Smooth muscle cell (in vitro differentiated cells): ENCODE measurements at regions not wholly inside any gene's neighbourhood (a gene's known extent, or its start where the extent isn't known, plus 50 kb on each side); places are given as distances from the start of the nearest gene placed in this dataset.
"Not testable (repeated sequence)": the region's sequence is repeated elsewhere in the genome, so short reads cannot be mapped to it uniquely, and the experiment has no call there.

Experiments
- DNase-seq: peaks from one replicate; lab custom pipeline; 2025; ENCODE audit not compliant: unreplicated experiment; lab: John Stamatoyannopoulos, UW
- H2AFZ ChIP-seq: fragments of 200-600 bp; sonication (generic); 2 replicates; pipeline ENCODE4 v1.6.0; 2016; ENCODE audit warnings: antibody characterized with exemption, low read depth, mild to moderate bottlenecking
- H3F3A ChIP-seq: fragments of 200-600 bp; sonication (generic); 2 replicates; pipeline ENCODE4 v1.6.0; 2017; ENCODE audit warnings: antibody characterized with exemption, low read depth
- H3K27ac ChIP-seq: fragments of 200-600 bp; sonication (generic); 2 replicates; pipeline ENCODE4 v1.5.1; 2016; ENCODE audit warnings: low read depth, mild to moderate bottlenecking
- H3K27me3 ChIP-seq: fragments of 200-600 bp; sonication (generic); 2 replicates; pipeline ENCODE4 v1.6.1; 2016; ENCODE audit warnings: low read depth, mild to moderate bottlenecking
- H3K36me3 ChIP-seq: fragments of 200-600 bp; sonication (generic); 2 replicates; pipeline ENCODE4 v1.5.1; 2016; ENCODE audit warnings: low read depth
- H3K4me1 ChIP-seq: fragments of 200-600 bp; sonication (generic); 2 replicates; pipeline ENCODE4 v1.5.1; 2016; ENCODE audit warnings: low read depth
- H3K4me2 ChIP-seq: fragments of 200-600 bp; sonication (generic); 2 replicates; pipeline ENCODE4 v1.6.0; 2016; ENCODE audit warnings: mild to moderate bottlenecking
- H3K4me3 ChIP-seq: fragments of 200-600 bp; sonication (generic); 2 replicates; pipeline ENCODE4 v1.5.1; 2016; ENCODE audit warnings: mild to moderate bottlenecking
- H3K79me2 ChIP-seq: fragments of 200-600 bp; sonication (generic); 2 replicates; pipeline ENCODE4 v1.6.0; 2016; ENCODE audit warnings: low read depth, mild to moderate bottlenecking
- H3K9ac ChIP-seq: fragments of 200-600 bp; sonication (generic); 2 replicates; pipeline ENCODE4 v1.6.0; 2016; ENCODE audit warnings: low read depth
- H3K9me3 ChIP-seq: fragments of 200-600 bp; sonication (generic); replicated peaks from 2 replicates; pipeline ENCODE4 v1.5.1; 2016; ENCODE audit warnings: low read depth
- H4K20me1 ChIP-seq: fragments of 200-600 bp; sonication (generic); 2 replicates; pipeline ENCODE4 v1.6.0; 2016; ENCODE audit warnings: low read depth
- WGBS: methylation state at CpG from one replicate; pipeline ENCODE4 v1.1.7; 2016; ENCODE audit warnings: low lambda C conversion rate; 5-methylcytosine and 5-hydroxymethylcytosine counted together
- TF ChIP-seq, protein P1 (sequence below): fragments of 200-600 bp; sonication (generic); IDR thresholded peaks from 2 replicates; pipeline ENCODE4 v1.5.1; 2017; ENCODE audit warnings: borderline replicate concordance, mild to moderate bottlenecking, antibody characterized with exemption; ENCODE audit not compliant: insufficient read depth, poor library complexity, severe bottlenecking

DNA sequence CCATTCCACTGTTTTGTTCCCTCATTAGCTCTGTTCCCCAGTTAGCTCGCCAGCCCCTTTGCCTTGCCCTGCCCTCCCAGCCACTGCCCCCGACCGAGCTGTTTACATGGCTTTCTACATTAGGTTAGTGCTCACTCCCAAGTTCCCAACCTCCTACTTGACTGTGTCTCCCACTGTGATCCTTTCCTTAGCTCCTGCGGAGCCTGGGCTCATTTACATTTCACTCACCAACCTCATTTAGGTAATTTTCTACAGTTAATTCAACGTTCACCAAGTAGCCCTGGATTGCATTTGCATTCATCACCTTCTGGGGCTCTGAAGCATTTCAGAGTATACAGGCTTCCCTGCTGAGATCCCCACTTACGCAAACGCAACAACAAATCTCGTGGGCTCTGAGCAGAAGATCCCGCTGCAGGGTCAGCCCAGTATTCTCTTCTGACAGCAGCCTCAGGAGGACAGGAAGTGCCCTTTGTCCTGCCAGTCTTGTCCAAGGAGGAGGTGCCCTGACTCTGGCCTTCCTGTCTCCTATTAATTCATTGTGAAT lies 325.8 kb upstream of the CCL2 start:
- Histone ChIP-seq H3F3A (no peaks in the 10 kb centered on the region), H2AFZ (peak overlapping the region; percentile 38), H3K9ac (no peak overlapping the region), H3K4me3 (no peak overlapping the region), H3K36me3 (no peaks in the 10 kb centered on the region), H4K20me1 (no peaks in the 10 kb centered on the region), H3K4me1 (peaks cover 6% of the 10 kb centered on the region), H3K27ac (no peak overlapping the region), H3K4me2 (peak overlapping the region; percentile 22), H3K27me3 (no peaks in the 10 kb centered on the region), H3K79me2 (no peaks in the 10 kb centered on the region), H3K9me3 (no peaks in the 10 kb centered on the region)
- TF ChIP-seq, protein P1, sequence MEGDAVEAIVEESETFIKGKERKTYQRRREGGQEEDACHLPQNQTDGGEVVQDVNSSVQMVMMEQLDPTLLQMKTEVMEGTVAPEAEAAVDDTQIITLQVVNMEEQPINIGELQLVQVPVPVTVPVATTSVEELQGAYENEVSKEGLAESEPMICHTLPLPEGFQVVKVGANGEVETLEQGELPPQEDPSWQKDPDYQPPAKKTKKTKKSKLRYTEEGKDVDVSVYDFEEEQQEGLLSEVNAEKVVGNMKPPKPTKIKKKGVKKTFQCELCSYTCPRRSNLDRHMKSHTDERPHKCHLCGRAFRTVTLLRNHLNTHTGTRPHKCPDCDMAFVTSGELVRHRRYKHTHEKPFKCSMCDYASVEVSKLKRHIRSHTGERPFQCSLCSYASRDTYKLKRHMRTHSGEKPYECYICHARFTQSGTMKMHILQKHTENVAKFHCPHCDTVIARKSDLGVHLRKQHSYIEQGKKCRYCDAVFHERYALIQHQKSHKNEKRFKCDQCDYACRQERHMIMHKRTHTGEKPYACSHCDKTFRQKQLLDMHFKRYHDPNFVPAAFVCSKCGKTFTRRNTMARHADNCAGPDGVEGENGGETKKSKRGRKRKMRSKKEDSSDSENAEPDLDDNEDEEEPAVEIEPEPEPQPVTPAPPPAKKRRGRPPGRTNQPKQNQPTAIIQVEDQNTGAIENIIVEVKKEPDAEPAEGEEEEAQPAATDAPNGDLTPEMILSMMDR, result no peak
- 32% methylated on average over 9 of the region's 9 CpGs for WGBS
- DNase-seq, result no peak

DNA sequence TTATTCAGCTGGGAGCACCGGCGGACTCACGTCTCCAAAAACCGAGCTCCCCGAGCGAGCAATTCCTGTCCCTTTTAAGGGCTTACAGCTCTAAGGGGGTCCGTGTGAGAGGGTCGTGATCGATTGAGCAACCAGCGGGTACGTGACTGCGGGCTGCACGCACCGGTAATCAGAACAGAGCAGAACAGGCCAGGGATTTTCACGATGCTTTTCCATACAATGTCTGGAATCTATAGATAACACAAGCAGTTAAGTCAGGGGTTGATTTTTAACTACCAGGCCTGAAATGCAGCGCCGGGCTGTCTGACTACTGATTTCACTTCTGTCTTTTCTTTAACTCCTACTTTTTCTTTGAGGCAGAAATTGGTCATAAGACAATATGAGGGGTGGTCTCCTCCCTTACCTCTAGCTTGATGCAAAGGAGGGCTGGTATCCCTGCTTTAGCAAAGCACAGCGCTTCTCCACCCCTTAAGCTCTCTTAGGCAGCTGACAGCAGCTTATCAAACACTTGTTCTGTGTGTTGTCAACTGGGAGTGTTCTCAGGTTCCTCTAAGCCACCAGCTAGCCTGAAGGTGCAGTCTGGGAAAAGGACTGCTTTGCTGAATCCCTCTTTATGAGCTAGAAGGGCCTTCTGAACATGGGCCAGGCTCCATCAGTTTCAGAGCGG lies 323.8 kb upstream of the CCL2 start:
- not testable (repeated sequence) for H3K4me1 ChIP-seq, H3K36me3 ChIP-seq, H3F3A ChIP-seq, H3K79me2 ChIP-seq, H3K27ac ChIP-seq, H4K20me1 ChIP-seq, H3K9ac ChIP-seq, H3K4me3 ChIP-seq, DNase-seq, H2AFZ ChIP-seq, H3K9me3 ChIP-seq, H3K4me2 ChIP-seq, H3K27me3 ChIP-seq
- 68% methylated on average over 19 of the region's 19 CpGs for WGBS

DNA sequence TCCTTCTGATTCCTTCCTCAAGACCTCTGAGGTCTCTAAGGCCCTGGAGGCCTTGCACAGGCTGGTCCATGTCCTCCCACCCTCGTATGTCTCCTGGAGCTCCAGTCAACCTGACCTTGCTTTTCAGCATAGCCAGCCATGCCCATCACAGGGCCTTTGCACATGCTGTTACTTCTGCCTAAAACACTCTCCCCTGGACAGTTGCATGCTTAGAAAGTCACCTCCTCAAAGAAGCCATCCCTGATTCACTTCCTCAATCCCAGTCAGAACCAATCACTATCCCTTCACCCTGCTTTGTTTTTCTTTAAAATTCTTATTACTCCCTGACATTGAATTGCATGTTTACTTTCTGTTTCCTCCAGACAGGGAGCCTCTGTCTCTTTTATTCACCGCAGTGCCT lies 322.1 kb upstream of the CCL2 start:
- Histone ChIP-seq H3K4me3 (no peak overlapping the region), H2AFZ (no peak overlapping the region), H3K27me3 (no peaks in the 10 kb centered on the region), H3K9ac (no peak overlapping the region), H4K20me1 (no peaks in the 10 kb centered on the region), H3K9me3 (no peaks in the 10 kb centered on the region), H3F3A (no peaks in the 10 kb centered on the region), H3K79me2 (no peaks in the 10 kb centered on the region), H3K27ac (no peak overlapping the region), H3K4me2 (no peak overlapping the region), H3K4me1 (peaks cover 6% of the 10 kb centered on the region), H3K36me3 (no peaks in the 10 kb centered on the region)
- WGBS, result 98% methylated on average over 2 of the region's 2 CpGs
- DNase-seq, result no peak
- TF ChIP-seq, protein P1, result no peak

DNA sequence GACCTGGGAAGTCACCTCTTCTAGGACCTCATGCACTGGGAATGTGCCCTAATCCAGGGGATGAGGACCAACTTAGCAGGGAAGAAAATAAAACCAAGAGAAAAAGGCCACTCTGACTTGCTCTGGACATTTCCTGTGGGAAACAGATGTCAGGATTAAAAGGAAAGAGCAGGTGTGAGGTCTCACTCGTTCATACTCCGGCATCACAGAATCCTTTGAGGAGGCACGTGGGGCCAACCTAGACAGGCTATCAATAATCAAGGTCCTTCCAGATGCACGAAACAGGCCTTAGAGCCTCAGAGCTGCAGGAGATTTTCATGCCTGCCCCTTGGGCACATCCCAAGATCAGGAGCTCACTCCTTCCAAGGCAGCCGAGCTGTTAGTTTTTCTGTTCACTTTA lies 321.5 kb upstream of the CCL2 start:
- no peak overlapping the region for H3K27ac ChIP-seq
- 90% methylated on average over 5 of the region's 5 CpGs for WGBS
- H3K9ac ChIP-seq, result no peak overlapping the region
- H2AFZ ChIP-seq, result no peak overlapping the region
- no peaks in the 10 kb centered on the region for H3F3A ChIP-seq
- H3K9me3 ChIP-seq, result no peaks in the 10 kb centered on the region
- no peak for DNase-seq
- TF ChIP-seq, protein P1, result no peak
- H3K4me3 ChIP-seq, result no peak overlapping the region
- no peak overlapping the region for H3K4me2 ChIP-seq
- H4K20me1 ChIP-seq, result no peaks in the 10 kb centered on the region
- no peaks in the 10 kb centered on the region for H3K27me3 ChIP-seq
- peaks cover 6% of the 10 kb centered on the region for H3K4me1 ChIP-seq
- H3K79me2 ChIP-seq, result no peaks in the 10 kb centered on the region
- H3K36me3 ChIP-seq, result no peaks in the 10 kb centered on the region
